Hematopoietic multipotent progenitor cell treated with erythropoietin and hydrocortisone succinate and interleukin-3 and kit ligand, for 6 days (in vitro differentiated cells): ENCODE measurements at regions not wholly inside any gene's neighbourhood (a gene's known extent, or its start where the extent isn't known, plus 50 kb on each side); places are given as distances from the start of the nearest gene placed in this dataset.
"Not testable (repeated sequence)": the region's sequence is repeated elsewhere in the genome, so short reads cannot be mapped to it uniquely, and the experiment has no call there.

Experiments used
- DNase-seq: peaks from one replicate; pipeline ENCODE4 v3.0.0-alpha.2; 2015

DNA sequence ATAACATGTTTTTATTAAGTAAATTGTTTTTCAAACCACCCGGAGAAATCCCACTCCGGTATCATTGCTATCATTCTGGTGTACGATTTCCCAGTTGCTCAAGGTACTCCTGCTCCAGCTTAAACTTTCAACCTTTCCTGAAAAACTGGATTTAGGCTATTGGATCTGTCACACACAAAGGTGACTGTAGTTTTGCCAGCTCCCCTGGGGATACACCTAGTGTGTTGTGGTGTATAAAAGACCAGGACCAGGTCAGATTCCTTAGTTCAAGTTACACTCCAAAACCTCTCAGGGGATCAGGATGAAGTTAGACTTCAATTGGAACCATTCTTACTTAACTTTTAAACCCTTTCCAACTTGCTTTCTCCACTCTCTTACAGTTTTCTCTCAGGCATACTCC lies 303.9 kb downstream of the NOVA1 start:
- no peak for DNase-seq

DNA sequence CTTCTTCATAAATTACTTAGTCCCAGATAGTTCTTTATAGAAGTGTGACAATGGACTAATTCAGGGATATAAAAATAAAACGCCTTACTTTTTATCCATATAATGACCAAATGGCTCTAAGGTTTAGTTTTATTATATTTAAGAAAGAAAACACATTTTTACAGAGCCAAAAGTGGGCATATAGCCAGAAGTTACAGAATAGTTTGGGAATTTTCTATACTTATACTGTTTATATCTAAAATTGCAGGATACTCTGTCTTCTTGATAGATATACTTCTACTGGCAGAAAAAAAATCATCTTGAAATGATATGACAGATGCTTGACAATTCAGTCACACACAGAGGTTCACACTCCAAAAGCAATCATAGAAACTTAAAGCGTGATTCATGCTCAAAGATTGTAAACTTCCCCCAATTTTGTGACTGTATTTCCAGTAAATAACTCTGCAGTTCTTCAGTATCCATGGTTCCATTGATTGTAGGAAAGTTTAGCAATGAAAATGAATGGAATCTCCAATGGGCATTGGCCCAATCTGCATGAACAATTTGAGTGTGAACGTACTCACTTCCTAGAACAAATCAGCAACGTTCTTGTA lies 307.8 kb downstream of the NOVA1 start:
- DNase-seq, result no peak

DNA sequence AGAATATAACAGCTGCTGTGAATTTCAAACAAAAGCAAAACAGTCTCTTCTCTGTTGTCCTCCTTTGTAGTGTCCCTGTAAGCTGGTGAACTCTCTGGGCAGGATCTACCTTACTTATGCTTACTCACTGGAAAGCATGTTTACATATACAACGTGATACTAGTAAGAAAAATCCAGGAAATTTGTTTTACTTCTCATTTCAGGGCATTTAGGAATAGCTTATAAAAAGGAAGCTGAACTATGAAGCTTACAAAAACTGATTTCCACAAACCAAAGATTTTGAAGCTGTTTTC lies 311.0 kb downstream of the NOVA1 start:
- no peak for DNase-seq

DNA sequence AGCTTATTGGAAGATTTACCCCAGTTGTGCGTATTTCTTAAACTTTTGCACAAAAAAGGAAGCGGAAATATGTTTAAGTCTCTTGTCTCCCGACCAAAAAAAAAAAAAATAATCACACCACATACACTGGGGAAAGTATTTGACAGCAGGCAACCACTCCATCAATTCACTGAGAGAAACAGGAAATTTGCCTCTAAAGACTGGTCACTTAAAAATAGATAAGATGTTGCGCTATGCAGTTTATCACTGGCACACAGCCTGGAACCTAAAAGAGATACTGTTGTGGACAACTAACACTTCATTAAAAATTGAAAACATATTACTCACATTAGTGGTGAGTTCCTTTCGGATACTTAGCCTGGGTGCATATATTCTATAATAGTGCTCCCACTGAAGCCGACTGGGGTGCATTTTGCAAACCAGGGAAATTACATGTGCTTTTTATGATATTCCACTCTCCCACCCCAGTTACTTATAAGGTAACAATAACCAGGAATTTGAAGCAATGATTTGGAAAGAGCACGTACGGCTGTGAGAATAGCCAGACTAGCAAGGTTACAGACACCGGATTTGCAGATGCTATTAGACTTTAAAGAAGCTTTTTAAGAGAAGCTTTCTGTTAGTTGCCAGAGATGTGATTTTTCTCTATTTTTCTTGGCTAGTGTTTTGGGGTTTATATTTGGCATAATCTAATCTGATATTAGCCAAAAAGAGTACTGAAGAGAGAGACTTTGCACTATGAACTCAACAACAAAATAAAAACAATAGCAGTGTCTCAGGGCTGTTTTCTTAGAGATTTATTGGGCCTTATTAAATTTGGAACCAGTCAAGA lies 311.5 kb downstream of the NOVA1 start:
- DNase-seq, result peak; percentile 56

DNA sequence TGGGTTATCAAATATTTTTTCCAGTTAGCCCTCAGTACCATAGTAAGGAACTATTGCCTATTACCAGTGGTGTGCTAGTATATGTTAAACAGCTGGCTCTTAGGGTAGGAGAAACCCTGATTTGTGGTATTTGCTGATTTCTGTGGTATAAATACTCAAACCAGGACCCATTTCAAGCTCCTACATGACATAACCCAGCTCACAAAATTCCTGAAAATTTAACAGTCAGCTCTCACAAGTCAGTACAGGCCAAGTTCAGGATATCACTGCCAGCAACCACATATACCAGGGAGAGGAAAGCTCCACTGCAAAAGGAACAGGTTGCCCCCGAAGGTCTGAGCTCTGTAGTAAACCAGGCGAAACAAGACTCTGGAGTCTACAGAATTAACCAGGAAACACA lies 315.3 kb downstream of the NOVA1 start:
- no peak for DNase-seq

DNA sequence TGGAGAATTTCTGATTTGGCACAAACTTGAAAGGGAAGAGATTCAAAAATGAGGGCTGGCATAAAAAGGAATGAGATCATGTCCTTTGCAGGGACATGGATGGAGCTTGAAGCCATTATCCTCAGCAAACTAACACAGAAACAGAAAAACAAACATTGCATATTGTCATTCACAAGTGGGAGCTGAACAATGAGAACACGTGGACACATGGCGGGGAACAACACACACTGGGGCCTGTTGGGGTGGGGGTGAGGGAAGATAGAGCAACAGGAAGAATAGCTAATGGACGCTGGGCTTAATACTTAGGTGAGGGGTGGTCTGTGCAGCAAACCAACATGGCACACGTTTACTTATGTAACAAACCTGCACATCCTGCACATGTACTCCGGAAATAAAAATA lies 315.8 kb downstream of the NOVA1 start:
- not testable (repeated sequence) for DNase-seq

DNA sequence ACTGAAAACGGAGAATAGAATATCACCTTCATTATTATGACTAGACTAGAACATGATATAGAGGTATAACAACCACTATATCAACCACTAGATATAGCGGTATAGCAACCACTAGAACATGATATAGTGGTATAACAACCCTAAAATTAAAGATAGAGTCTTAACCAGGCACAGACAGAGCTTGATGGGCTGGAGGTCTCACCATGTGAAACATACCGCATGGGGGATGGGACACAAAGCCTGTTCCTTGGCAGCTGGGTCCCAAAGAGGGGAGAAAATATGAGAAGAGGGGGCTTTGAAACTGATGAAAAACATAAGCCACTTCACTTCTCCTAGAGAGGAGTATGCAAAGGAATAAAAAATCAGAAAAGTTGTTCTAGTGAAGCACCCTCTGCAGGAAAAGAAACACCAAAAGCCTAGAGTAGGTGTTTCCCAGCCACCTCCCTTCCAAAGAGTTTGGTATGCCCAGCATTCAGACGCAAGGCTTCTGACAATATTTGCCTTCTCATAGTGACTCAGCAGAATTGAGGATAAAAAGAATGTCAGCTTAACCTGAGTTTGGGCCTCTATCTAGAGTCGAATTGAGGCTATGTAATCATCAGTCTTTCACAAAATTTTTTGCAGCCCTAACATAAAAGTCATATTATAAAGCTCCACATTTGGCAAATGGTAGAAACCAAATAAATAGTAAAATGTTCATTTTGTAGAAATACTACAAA lies 316.4 kb downstream of the NOVA1 start:
- peak; percentile 86 for DNase-seq

DNA sequence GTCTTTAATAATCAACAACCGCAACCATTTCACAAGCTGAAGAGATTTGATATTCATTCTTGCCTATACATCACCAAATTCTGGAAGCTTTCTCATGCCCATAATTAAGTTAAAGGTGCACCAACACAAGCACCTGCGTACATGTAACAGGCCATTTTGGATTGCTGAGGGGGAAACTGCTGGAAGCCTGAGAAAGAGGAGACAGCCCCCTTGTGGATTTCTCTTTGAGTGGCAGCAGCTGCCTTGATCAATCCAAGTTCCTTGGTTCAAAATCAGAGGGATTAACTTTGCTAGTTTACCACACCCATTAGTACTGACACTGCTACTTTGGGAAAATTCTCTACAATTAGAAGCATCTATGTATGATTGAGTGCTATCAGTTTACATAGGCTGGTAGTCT lies 321.1 kb downstream of the NOVA1 start:
- peak; percentile 42 for DNase-seq

DNA sequence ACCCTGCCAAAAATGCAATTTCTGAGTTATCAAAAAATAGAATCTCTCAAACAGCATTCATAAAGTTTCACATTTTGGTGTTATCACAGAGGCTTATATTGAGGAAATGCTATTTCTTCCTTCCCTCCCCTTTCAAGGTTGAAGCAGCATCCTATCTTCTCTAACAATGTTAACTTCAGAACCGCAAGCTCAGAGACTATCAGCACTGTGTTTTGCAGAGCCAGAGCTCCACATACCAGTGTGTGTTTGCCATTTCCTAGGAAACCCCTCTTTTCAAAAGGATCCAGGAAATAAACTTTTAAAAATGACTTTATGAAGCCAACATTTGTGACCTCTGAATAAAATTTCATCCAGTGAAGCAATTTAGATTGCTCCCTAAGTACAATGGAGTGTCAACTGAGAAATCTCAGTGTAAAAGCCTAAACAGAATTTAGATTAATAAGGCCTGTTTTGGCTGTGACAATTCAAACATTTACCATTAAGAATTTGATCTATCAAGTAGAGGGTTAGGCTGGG lies 332.6 kb downstream of the NOVA1 start:
- no peak for DNase-seq

DNA sequence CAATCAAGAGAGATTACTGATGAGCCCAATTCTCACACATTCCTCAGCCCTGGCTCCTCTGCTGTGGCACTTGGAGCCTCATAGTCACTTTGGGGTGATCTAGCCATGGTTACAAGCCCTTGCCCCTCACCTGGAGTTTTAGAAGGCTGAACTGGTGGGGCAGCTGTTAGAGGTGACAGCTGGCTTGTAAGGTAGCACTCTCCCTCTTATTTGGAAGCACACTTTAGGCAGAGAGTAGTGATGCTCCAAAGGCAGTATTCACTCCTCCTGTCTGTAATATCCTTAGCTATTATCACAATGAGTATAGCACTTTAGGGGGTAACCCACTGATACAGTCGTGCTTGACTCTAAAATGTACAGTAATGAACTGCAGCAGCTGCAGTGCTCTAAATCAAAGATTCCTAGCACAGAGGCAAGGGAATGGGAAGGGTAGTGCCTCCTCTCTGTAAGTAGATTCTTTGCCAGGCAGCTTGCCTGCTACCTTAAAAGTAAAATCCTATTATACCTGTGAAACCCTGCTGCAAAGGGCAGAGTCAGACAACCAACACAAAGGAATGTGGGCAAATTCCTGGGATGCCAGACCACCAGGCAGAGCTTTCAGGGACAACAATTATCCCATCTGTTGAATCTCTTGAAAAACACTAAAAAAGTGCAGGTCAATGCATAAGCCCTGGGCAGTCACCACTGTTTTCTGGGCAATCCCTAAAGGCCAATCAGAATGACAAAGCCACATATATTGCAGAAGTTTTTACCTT lies 336.3 kb downstream of the NOVA1 start:
- DNase-seq, result no peak

DNA sequence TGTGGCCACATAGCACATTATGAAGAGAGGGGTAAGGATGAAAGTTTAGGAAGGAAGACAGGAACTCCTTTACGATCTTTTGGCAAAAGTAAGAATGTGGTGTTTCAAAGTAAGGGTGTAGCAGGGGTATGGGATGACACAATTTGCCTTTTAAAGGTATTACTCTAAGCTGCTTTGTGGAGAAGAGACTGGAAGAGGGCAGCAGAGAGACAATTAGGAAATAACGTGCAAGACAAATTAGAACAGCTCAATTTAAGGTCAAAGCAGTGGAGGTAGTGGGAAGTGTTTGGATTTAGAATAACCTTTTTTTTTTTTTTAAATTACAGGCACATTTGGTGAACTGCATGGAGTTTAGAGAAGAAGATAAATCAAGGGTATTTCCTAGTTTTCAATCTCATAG lies 342.6 kb downstream of the NOVA1 start:
- peak; percentile 11 for DNase-seq

DNA sequence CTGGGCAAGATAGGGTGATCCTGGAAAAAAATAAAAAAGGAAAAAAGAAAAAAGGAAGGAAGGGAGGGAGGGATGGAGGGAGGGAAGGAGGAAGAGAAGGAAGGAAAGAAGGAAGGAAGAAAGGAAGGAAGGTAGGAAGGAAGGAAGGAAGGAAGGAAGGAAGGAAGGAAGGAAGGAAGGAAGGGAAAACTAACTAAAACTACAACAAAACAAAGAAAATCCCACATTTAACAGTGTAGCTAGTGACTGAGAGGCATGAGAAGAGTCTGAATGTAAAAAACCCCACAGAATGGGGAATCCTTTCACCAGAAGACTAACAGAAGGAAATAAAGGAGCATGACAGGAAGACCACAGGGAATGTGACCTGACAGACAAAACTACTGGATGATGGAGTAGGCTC lies 345.7 kb downstream of the NOVA1 start:
- no peak for DNase-seq

DNA sequence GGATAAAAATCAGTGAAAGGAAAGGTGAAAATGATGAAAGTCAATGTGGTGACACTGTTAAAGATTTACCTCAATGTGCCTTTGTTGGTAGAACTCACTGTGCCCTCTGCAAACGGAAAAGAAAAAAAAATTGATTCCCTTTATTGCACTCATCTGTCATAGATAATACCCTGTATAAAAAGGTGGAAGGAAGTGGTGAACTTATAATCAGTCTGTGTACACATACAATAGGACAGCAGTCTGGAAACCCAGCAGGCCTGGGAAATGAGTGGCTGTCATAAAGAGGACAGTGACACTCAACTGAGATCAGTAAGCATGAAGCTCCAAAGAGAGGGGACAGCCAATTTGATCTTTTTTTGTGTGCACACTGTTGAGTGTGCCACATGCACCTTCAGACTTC lies 364.7 kb downstream of the NOVA1 start:
- DNase-seq, result no peak

DNA sequence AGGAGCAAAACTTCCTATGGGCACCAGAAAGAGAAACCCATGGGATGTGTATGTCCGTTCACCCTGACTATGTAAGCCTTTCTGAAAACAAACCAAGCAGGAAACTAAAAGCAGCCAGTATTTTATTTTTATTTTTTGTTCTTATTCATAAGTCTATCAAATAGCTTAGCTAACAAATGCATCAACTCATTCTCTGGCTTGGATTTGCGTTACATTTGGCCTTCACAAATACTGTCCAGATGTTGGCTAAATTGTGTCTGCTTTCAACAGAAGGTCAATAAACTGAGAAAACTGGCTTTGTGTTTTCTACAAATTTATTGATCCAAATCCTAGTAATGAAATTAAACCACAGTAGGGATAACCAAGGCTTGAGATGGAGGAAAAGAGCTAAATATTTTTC lies 379.0 kb downstream of the NOVA1 start:
- DNase-seq, result no peak

DNA sequence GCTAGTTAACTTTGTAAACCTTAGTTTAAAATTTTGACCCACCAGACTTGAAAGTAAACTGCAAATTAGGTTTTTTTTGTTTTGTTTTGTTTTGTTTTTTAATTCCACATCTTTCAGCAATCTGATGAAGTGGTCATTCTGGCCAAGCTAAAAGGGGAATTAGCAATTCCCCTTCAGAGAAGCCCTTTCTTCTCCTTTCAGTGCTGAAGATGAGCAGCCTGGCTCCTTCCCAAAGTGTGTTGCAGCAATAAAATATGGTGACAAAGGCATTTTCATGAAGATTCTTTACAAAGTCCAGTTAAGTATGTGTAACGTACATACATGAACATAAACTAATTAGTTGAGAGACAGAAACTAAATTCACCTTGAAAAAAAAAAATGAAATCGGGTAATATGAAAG lies 380.1 kb downstream of the NOVA1 start:
- DNase-seq, result no peak

DNA sequence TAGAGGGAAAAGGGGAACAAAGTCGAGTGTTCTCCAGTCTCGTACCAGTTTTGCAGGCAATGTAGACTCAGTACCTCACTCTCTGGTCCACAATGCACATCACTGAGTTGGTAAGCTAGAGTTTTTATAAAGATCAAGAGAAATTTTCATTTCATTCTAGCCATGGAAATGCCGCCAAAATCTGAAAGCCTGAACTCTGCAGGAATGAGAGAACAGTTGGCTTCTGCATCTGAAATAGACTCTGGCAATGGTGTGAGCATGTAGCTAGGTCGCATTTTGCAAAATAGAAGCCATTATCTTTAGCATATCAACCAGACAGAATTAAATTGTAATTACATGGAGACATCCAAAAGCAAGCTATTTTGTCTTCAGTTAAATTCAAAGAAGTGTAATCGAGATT lies 381.0 kb downstream of the NOVA1 start:
- DNase-seq, result no peak

DNA sequence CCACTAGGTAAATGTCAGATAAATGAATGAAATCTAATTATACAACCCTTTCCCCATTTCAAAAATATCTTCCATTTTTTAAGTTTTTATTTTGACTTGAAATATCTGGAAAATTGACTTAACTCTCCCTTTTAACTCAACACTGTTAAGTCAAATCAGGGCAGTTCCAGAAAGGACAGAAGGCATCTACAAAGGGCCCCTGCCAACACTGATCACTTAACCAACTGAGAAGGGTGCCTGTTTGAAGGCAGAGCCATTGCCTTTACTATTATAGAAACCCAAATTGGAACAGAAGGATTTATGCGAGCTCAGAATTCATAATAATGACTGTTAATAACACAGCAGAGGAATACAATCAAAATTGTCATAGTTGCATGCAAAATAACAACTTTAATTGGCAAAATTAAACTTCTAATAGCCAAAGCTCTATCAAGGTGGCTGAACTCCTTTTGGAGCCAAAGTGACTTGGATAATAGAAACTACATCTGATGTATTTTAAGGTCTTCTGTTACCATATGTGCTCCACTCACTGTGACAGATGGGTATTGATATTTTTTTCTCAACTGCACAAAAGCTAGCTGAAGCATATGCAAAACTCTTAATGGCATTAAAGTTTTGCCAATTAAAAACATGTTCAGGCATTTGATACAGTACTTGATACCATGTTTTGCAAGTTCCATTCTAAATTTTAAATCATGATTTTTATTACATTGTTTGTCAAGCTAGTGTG lies 383.8 kb downstream of the NOVA1 start:
- no peak for DNase-seq

DNA sequence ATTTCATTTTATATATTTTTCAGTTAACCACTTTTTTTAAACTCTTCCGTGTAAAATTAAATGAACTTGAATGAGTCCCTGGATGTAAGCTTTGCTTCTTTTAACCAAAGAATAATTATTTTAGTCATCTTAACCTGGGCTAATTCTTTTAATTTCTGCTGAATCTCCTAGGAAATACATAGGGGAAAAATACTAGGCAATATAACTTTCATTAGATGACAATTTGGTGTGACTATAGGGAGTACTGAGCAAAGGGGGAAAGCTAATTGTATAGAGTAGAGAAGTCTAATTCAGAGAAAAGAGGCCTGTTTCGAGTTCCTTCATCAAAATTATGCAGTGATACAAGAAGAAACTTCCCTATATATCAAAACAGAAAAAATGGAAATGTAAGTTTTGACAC lies 388.1 kb downstream of the NOVA1 start:
- no peak for DNase-seq

DNA sequence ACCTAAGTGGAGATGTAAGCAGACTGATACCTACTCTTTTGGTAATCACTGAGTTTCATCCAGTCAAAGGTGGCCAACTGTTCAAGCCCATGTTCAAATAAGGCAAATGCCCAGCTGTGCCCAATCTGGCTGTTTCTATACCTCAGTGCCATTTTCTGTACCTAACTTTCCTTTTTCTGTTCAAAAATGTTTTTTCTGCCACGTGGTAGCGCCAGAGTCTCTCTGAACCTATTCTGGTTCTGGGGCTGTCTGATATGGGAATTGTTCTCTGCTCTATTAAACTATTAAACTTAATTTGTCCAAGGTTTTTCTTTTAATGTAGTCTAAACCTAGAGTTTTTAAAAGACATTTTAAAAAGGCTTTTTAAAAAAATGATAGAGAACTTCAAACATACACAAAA lies 391.2 kb downstream of the NOVA1 start:
- DNase-seq, result no peak

DNA sequence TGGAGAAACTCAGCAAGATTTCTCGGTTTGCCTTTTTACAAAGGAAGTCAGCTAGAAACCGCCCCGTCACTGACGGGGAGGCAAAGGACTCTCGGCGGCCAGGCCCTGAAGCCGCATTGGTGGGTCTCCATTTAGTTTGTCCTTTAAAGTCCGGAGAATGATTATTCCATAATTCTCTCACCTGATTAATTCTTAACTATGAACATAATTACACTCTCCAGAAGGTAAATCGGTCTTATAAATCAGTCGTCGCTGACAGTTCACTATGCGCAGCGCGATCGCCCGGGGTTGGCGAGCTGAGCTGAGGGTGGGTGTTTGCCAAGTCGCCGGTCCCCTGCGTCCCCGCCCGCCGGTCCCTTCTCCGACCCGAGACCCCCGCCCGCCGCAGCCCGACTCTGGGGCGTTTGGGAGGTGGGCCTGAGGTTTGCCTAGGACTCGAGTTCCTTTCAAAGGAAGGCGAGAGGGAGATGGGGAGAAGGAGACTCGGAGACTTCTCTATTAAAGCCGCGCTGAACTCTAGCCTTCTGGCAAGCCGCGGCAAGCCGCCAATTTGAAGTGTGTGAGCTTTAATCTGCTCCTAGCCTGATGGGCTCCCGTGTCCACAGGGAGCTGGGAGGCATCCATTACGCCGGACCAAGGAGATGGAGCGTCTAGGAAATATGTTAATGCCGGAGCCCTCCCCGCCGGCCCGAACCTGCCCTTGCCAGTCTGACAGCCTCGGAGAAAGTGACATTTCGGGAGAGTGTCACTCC lies 392.9 kb downstream of the NOVA1 start:
- DNase-seq, result no peak

DNA sequence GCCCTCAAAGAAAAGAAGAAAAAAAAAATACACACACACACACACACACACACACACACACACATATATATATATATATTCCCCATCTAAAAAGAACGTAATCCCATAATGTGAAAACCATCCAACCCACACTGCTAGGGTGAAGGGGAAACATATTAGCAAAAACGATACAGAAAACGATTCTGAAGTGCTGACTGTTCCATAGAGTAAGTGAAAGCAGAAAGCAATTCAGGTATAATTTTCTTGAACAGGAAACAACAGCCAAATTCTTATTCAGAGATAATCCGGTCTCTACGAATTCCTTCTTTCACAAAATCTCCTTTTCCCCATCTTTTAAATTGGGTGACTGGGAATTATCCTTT lies 393.5 kb downstream of the NOVA1 start:
- DNase-seq, result no peak

DNA sequence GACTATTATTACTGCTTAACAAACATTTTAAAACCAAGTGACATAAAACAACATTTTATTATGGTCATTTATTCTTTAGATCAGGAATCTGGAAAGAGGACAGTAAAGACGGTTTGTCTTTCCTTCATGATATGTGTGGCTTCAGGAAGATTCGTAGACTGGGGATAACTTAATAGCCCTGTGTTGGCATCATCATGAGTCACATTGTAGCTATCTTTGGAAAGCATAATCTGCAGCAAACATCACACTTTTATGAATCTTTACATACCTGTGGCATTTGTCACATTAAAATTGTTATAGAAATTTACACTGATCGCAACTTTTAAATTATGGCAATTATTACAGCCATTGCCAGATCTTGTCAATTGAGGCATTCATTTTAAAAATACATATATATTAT lies 397.1 kb downstream of the NOVA1 start:
- DNase-seq, result no peak
